ENCODE measurements at regions not wholly inside any gene's neighbourhood (a gene's known extent, or its start where the extent isn't known, plus 50 kb on each side); places are given as distances from the start of the nearest gene placed in this dataset.

- no peak overlapping the region for H3K27ac ChIP-seq
- WGBS, 2 donors: 65 to 71% methylated on average over 18 of the region's 18 CpGs
- H3K4me3 ChIP-seq: no peak overlapping the region
- no peaks in the 10 kb centered on the region for H3K36me3 ChIP-seq (ENCODE audit: low read depth, missing control alignments)
- intact Hi-C loops (cut with DNase I; ENCODE audit: low total_unique reads): no loop called here
- no peaks in the 10 kb centered on the region for H3K27me3 ChIP-seq
- peak; percentile 50 for DNase-seq
- H3K9me3 ChIP-seq: no peaks in the 10 kb centered on the region
- peaks cover 49% of the 10 kb centered on the region for H3K4me1 ChIP-seq
- TF ChIP-seq CTCF (IDR thresholded peaks at IDR 0.05): no peak
- TF ChIP-seq POLR2A (IDR thresholded peaks at IDR 0.05): no peak
These were observed 90.3 kb downstream of the SNX5 start for GRCh38 chr20:17878069-17878911.

GRCh38 chr20:17875981-17876385, 92.6 kb downstream of the SNX5 start:
- Histone ChIP-seq H3K36me3 (ENCODE audit: low read depth, missing control alignments) (no peaks in the 10 kb centered on the region), H3K4me1 (peaks cover 45% of the 10 kb centered on the region), H3K4me3 (no peak overlapping the region), H3K9me3 (no peaks in the 10 kb centered on the region), H3K27me3 (no peaks in the 10 kb centered on the region), H3K27ac (peak overlapping the region; percentile 44 to 52)
- TF ChIP-seq POLR2A (IDR thresholded peaks at IDR 0.05) (no peak), CTCF (IDR thresholded peaks at IDR 0.05) (no peak)
- intact Hi-C loops (cut with DNase I; ENCODE audit: low total_unique reads): no loop called here
- peak; percentile 46 for DNase-seq
- WGBS, 2 donors: 41 to 43% methylated on average over 5 to 10 of the region's 10 CpGs

GRCh38 chr20:17875106-17875980, 93.3 kb downstream of the SNX5 start:
- Histone ChIP-seq H3K36me3 (ENCODE audit: low read depth, missing control alignments) (no peaks in the 10 kb centered on the region), H3K4me1 (peaks cover 45% of the 10 kb centered on the region), H3K27me3 (no peaks in the 10 kb centered on the region), H3K4me3 (no peak overlapping the region), H3K9me3 (no peaks in the 10 kb centered on the region), H3K27ac (peak overlapping the region; percentile 68 to 69)
- TF ChIP-seq POLR2A (IDR thresholded peaks at IDR 0.05): no peak
- no peak for TF ChIP-seq CTCF (IDR thresholded peaks at IDR 0.05)
- WGBS, 2 donors: 33 to 40% methylated on average over 9 to 15 of the region's 15 CpGs
- intact Hi-C loops (cut with DNase I; ENCODE audit: low total_unique reads): no loop called here
- DNase-seq: peak; percentile 96

- intact Hi-C loops (cut with DNase I; ENCODE audit: low total_unique reads): no loop called here
- no peak for DNase-seq
- TF ChIP-seq POLR2A (IDR thresholded peaks at IDR 0.05): no peak
- TF ChIP-seq CTCF (IDR thresholded peaks at IDR 0.05): no peak
- Histone ChIP-seq H3K36me3 (ENCODE audit: low read depth, missing control alignments) (no peaks in the 10 kb centered on the region), H3K27ac (peak overlapping the region; percentile 68 to 69), H3K4me1 (peaks cover 45% of the 10 kb centered on the region), H3K9me3 (no peaks in the 10 kb centered on the region), H3K4me3 (no peak overlapping the region), H3K27me3 (no peaks in the 10 kb centered on the region)
- 30 to 52% methylated on average over 7 of the region's 7 CpGs for WGBS, 2 donors
These were observed 94.1 kb downstream of the SNX5 start for GRCh38 chr20:17874271-17875105.

Data from testis (tissue), 2 donors.